Mesendoderm (in vitro differentiated cells): ENCODE measurements at regions not wholly inside any gene's neighbourhood (a gene's known extent, or its start where the extent isn't known, plus 50 kb on each side); places are given as distances from the start of the nearest gene placed in this dataset.

Source experiments
- DNase-seq: peaks from one replicate; pipeline ENCODE4 v3.0.0; 2013
- H2AK5ac ChIP-seq: 2 replicates; pipeline ENCODE4 v1.6.1; 2013; ENCODE audit warnings: low read length, inconsistent platforms
- H2BK120ac ChIP-seq: 2 replicates; pipeline ENCODE4 v1.6.1; 2013; ENCODE audit warnings: low read depth, mild to moderate bottlenecking, low read length, moderate library complexity, mixed read lengths
- H2BK15ac ChIP-seq: replicated peaks from 2 replicates; pipeline ENCODE4 v1.6.1; 2013; ENCODE audit warnings: low read depth, mild to moderate bottlenecking, moderate library complexity
- H2BK5ac ChIP-seq: 2 replicates; pipeline ENCODE4 v1.6.1; 2013; ENCODE audit warnings: low read length, inconsistent platforms
- H3K18ac ChIP-seq: 2 replicates; pipeline ENCODE4 v1.6.1; 2013; ENCODE audit warnings: mild to moderate bottlenecking, low read length, mixed read lengths
- H3K23ac ChIP-seq: one replicate; pipeline ENCODE4 v1.6.1; 2013; ENCODE audit warnings: low read length
- H3K27ac ChIP-seq: 2 replicates; pipeline ENCODE4 v1.5.1; 2013; ENCODE audit warnings: low read depth, mild to moderate bottlenecking, inconsistent platforms, low read length, moderate library complexity
- H3K27me3 ChIP-seq: 2 replicates; pipeline ENCODE4 v1.6.1; 2013; ENCODE audit warnings: low read length, control low read depth, mild to moderate bottlenecking, inconsistent platforms; ENCODE audit not compliant: insufficient read depth, poor library complexity
- H3K36me3 ChIP-seq: 2 replicates; pipeline ENCODE4 v1.6.1; 2013; ENCODE audit warnings: low read length, inconsistent platforms; ENCODE audit not compliant: control insufficient read depth, insufficient read depth
- H3K4ac ChIP-seq: one replicate; pipeline ENCODE4 v1.6.1; 2013; ENCODE audit warnings: low read depth, mild to moderate bottlenecking, low read length, moderate library complexity
- H3K4me1 ChIP-seq: 2 replicates; pipeline ENCODE4 v1.6.1; 2013; ENCODE audit warnings: low read depth, low read length, inconsistent platforms; ENCODE audit not compliant: control insufficient read depth
- H3K4me2 ChIP-seq: 2 replicates; pipeline ENCODE4 v1.6.1; 2013; ENCODE audit warnings: low read length
- H3K4me3 ChIP-seq: 2 replicates; pipeline ENCODE4 v1.5.1; 2013; ENCODE audit warnings: mild to moderate bottlenecking, low read length
- H3K56ac ChIP-seq: one replicate; pipeline ENCODE4 v1.6.1; 2013; ENCODE audit warnings: low read length
- H3K79me1 ChIP-seq: 2 replicates; pipeline ENCODE4 v1.6.1; 2013; ENCODE audit warnings: low read length, inconsistent platforms
- H3K79me2 ChIP-seq: 2 replicates; pipeline ENCODE4 v1.6.1; 2013; ENCODE audit warnings: mild to moderate bottlenecking, low read length; ENCODE audit not compliant: control insufficient read depth, insufficient read depth
- H3K9ac ChIP-seq: 2 replicates; pipeline ENCODE4 v1.6.1; 2013; ENCODE audit warnings: low read length, inconsistent platforms
- H4K5ac ChIP-seq: one replicate; pipeline ENCODE4 v1.6.1; 2013; ENCODE audit warnings: low read length
- H4K8ac ChIP-seq: one replicate; pipeline ENCODE4 v1.6.1; 2013; ENCODE audit warnings: low read depth, mild to moderate bottlenecking, control low read depth, low read length, moderate library complexity
- WGBS: extraction: QIAGEN DNeasy Blood & Tissue Kit; methylation state at CpG from one replicate; pipeline ENCODE4 v1.1.7; 2013; ENCODE audit warnings: low lambda C conversion rate, missing lambda C conversion rate; ENCODE audit not compliant: insufficient coverage; ENCODE audit errors: extremely low coverage; 5-methylcytosine and 5-hydroxymethylcytosine counted together

DNA sequence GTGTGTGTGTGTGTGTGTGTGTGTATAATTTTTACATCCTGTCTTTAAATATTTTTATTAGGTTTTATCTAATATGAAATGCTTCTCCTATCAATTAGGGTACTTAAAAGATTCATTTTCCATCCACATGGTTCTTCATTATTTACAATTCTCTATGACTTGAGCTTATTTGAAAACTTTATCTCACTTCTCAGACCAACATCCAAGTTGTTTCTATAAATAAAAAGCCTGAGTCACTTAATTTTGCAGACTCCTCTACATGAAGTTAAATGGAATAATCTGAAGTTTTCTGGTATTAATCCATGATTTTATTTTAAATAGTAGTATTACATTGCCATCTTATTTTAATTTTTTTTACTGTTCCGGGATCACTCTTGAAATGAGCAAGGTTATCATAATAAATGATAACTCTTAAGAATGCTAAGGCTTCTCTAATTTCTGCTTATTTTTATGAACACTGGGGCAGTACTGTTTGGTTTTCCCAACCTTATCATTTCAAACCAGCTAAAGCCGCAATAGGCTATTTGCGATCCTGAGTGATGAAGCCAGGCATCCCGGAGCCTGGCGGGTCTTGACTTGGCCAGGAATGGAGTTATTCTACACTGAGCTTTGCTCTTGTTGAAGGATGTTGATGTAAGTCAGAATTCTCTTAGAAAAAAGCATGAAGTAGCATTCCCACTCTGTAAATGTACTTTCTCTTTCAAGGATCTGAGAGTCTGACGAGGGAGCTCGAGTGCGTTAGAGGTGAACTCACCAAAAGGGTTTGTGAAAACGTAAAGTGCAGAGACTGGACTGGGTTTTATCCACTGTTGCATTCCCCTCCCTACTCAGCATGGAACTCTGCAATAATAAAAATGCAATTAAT, 220.2 kb upstream of the LRTM1 start:
- no peak overlapping the region for H3K56ac ChIP-seq
- H3K9ac ChIP-seq = no peak overlapping the region
- no peaks in the 10 kb centered on the region for H3K36me3 ChIP-seq
- no peak overlapping the region for H2BK120ac ChIP-seq
- no CpG with 5 or more reads among the region's 9 CpGs for WGBS
- no peak overlapping the region for H3K18ac ChIP-seq
- no peaks in the 10 kb centered on the region for H3K79me1 ChIP-seq
- H3K27ac ChIP-seq = no peak overlapping the region
- H3K4me2 ChIP-seq = no peak overlapping the region
- H4K8ac ChIP-seq = no peak overlapping the region
- no peaks in the 10 kb centered on the region for H3K4me1 ChIP-seq
- H2AK5ac ChIP-seq = no peak overlapping the region
- DNase-seq = no peak
- no peaks in the 10 kb centered on the region for H3K27me3 ChIP-seq
- no peak overlapping the region for H2BK5ac ChIP-seq
- no peak overlapping the region for H4K5ac ChIP-seq
- H2BK15ac ChIP-seq = no peak overlapping the region
- H3K4ac ChIP-seq = no peak overlapping the region
- no peak overlapping the region for H3K23ac ChIP-seq
- no peaks in the 10 kb centered on the region for H3K79me2 ChIP-seq
- no peak overlapping the region for H3K4me3 ChIP-seq

DNA sequence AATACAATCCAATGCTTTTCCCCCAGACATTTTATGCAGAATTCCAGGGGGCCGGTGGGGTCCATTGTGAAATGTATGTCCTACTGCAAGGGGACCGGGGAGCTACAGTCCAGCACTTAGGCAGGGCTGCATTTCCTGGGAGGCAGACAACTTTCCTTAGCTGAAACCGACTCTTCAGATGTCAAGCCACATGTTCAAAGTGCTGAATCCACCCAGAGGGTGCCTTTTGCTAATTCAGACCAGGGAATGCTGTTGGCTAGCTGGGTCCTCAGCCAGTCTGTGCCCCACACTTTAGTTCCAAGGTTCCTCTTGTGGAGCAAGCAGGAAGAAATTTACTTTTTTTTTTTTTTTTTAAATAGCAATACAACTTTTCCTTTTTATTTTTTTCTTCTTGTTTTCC, 219.5 kb upstream of the LRTM1 start:
- no peak overlapping the region for H2BK5ac ChIP-seq
- H3K79me1 ChIP-seq = no peaks in the 10 kb centered on the region
- no peaks in the 10 kb centered on the region for H3K27me3 ChIP-seq
- H3K9ac ChIP-seq = no peak overlapping the region
- H3K4me2 ChIP-seq = no peak overlapping the region
- no peak overlapping the region for H3K18ac ChIP-seq
- no CpG with 5 or more reads among the region's 3 CpGs for WGBS
- H3K4me1 ChIP-seq = no peaks in the 10 kb centered on the region
- H3K56ac ChIP-seq = no peak overlapping the region
- no peak overlapping the region for H3K27ac ChIP-seq
- no peaks in the 10 kb centered on the region for H3K36me3 ChIP-seq
- no peak overlapping the region for H3K4ac ChIP-seq
- H4K8ac ChIP-seq = no peak overlapping the region
- no peak for DNase-seq
- H4K5ac ChIP-seq = no peak overlapping the region
- H3K4me3 ChIP-seq = no peak overlapping the region
- H3K79me2 ChIP-seq = no peaks in the 10 kb centered on the region
- H2BK120ac ChIP-seq = no peak overlapping the region
- no peak overlapping the region for H3K23ac ChIP-seq
- H2AK5ac ChIP-seq = no peak overlapping the region
- H2BK15ac ChIP-seq = no peak overlapping the region

DNA sequence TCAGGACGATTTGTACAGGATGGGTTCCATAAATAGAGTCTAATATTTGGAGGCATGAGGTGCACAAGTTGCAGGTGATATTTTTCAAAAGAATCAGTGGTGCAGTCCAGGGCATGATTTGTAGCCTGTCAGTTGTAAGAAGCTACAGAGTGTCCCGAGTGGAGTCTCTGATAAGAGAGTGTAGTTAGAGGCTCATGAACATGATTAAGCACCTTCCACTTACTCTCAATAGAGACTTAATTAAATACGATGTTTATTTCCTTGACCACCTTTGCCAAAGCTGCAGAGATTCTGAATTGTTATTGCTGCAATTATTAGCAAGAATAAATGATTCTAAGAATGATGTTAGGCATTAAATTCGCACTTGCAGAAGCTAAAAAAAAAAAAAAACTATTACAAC, 218.4 kb upstream of the LRTM1 start:
- WGBS = no CpG with 5 or more reads among the region's 4 CpGs
- Histone ChIP-seq H3K4me3 (no peak overlapping the region), H3K36me3 (no peaks in the 10 kb centered on the region), H2BK15ac (no peak overlapping the region), H3K23ac (no peak overlapping the region), H2BK120ac (no peak overlapping the region), H3K79me1 (no peaks in the 10 kb centered on the region), H3K9ac (no peak overlapping the region), H3K79me2 (no peaks in the 10 kb centered on the region), H3K4me2 (no peak overlapping the region), H2BK5ac (no peak overlapping the region), H3K56ac (no peak overlapping the region), H3K18ac (no peak overlapping the region), H3K27me3 (no peaks in the 10 kb centered on the region), H3K27ac (no peak overlapping the region), H4K8ac (no peak overlapping the region), H3K4ac (no peak overlapping the region), H4K5ac (no peak overlapping the region), H3K4me1 (no peaks in the 10 kb centered on the region), H2AK5ac (no peak overlapping the region)
- DNase-seq = no peak

DNA sequence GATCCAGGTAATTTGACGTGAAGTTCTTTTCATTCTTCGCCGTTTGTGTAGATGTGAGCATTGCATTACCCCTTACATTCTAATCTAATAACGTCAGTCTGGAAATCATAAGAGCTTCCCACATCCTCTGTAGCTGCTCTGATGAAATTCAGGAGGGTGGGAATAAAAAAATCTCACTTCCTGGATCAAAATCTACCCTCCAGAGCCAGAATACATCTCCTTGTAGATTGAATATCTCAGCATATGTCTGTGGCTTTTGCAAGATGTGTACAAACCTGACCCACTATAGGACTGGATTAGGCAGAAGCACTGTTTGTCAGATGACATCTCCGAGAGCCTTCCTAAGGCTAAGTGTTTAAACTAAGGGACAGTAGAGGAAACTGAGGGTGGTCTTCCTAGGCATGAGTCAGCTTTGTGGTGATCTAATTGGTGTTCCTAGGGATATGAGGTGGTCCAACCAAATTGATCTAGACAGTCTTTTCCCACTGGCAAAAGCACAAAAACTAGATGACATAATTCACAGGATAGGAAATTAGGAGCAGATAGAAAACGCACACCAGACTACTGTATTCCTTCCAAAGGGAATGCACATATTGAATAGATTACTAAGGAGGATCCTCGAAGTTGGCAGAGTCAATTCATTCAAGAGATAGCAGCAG, 216.3 kb upstream of the LRTM1 start:
- Histone ChIP-seq H3K36me3 (no peaks in the 10 kb centered on the region), H4K8ac (no peak overlapping the region), H3K23ac (no peak overlapping the region), H3K4ac (no peak overlapping the region), H2BK120ac (no peak overlapping the region), H2AK5ac (no peak overlapping the region), H3K79me1 (no peaks in the 10 kb centered on the region), H2BK5ac (no peak overlapping the region), H3K4me2 (no peak overlapping the region), H3K27ac (no peak overlapping the region), H3K18ac (no peak overlapping the region), H4K5ac (no peak overlapping the region), H3K4me1 (no peaks in the 10 kb centered on the region), H3K79me2 (no peaks in the 10 kb centered on the region), H3K4me3 (no peak overlapping the region), H3K27me3 (no peaks in the 10 kb centered on the region), H3K56ac (no peak overlapping the region), H3K9ac (no peak overlapping the region), H2BK15ac (no peak overlapping the region)
- WGBS = no CpG with 5 or more reads among the region's 7 CpGs
- no peak for DNase-seq

DNA sequence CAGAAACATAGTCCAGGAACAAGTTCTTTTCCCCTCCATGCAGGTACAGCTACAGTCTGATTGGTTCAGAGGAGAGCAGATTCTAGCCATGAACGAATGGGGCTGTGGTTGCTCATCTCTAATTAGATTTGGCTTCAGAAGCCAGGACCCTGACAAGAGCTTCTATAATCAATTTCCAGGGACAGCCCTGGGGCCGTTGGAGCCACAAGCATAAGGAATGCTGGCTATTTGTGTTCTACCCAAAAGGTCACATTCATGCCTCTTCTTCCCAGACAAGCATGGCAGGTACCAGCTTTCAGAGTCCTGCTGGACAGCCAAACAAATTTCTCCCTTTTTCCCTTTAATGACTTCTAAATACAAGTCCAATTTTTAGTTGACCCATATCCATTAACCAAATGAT, 215.5 kb upstream of the LRTM1 start:
- Histone ChIP-seq H2BK15ac (no peak overlapping the region), H3K4ac (no peak overlapping the region), H3K27ac (no peak overlapping the region), H3K4me2 (no peak overlapping the region), H3K36me3 (no peaks in the 10 kb centered on the region), H4K8ac (no peak overlapping the region), H3K4me1 (no peaks in the 10 kb centered on the region), H2BK5ac (no peak overlapping the region), H2BK120ac (no peak overlapping the region), H3K56ac (no peak overlapping the region), H3K23ac (no peak overlapping the region), H3K9ac (no peak overlapping the region), H3K79me2 (no peaks in the 10 kb centered on the region), H3K4me3 (no peak overlapping the region), H3K27me3 (no peaks in the 10 kb centered on the region), H2AK5ac (no peak overlapping the region), H4K5ac (no peak overlapping the region), H3K18ac (no peak overlapping the region), H3K79me1 (no peaks in the 10 kb centered on the region)
- no CpG with 5 or more reads among the region's 2 CpGs for whole genome bisulfite sequencing
- no peak for DNase-seq
